ENCODE measurements at regions not wholly inside any gene's neighbourhood (a gene's known extent, or its start where the extent isn't known, plus 50 kb on each side); places are given as distances from the start of the nearest gene placed in this dataset.

DNA sequence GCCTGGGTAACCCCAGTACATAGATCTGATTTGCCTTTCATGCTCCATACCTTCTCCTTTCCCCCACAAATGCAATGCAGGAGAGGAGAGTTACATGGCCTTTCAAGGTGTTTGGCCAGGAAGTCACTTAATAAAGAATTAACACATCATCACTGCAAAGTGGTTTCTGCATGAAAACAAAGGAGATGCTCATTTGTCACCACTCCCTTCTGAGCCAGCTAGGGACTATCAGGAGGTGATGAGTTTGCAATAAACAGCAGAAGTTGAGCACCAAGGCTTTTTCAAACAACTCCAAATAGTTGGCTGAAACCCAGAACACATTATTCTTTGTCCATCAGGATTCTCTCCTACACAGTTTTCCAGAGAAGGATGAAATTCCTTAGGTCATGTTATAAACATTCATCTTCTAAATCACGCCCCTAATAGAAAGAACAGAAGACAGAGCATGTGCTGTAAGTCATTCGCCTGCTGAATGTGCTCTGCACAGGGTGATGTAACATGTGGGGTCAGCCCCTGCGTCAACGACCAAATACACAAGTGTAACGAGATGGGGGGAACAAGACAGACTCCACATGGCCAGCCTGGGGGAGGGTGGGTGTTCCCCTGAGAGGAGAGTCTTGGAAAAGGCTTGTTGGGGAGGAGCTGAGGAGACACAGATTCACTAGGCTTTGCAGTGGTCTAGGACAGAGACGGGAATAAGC is 87.3 kb upstream of the RMDN2 start:
- H3K36me3 ChIP-seq (ENCODE audit: control insufficient read depth in 2 of 3, insufficient read depth in 3 of 3, low read length in 3 of 3): no peaks in the 10 kb centered on the region
- TF ChIP-seq, protein P1, sequence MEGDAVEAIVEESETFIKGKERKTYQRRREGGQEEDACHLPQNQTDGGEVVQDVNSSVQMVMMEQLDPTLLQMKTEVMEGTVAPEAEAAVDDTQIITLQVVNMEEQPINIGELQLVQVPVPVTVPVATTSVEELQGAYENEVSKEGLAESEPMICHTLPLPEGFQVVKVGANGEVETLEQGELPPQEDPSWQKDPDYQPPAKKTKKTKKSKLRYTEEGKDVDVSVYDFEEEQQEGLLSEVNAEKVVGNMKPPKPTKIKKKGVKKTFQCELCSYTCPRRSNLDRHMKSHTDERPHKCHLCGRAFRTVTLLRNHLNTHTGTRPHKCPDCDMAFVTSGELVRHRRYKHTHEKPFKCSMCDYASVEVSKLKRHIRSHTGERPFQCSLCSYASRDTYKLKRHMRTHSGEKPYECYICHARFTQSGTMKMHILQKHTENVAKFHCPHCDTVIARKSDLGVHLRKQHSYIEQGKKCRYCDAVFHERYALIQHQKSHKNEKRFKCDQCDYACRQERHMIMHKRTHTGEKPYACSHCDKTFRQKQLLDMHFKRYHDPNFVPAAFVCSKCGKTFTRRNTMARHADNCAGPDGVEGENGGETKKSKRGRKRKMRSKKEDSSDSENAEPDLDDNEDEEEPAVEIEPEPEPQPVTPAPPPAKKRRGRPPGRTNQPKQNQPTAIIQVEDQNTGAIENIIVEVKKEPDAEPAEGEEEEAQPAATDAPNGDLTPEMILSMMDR (IDR thresholded peaks at IDR 0.05; ENCODE audit: borderline replicate concordance, extremely low read depth, insufficient read depth): no peak
- H3K27ac ChIP-seq (ENCODE audit: low read depth in 2 of 2, low read length in 2 of 2): no peak overlapping the region
- intact Hi-C loops (cut with DNase I): no loop called here
- FAIRE-seq (no peak), DNase-seq (peak; percentile 65 to 95 (median 71))
- H3K4me3 ChIP-seq (ENCODE audit: low read length in 3 of 3): no peak overlapping the region
- peaks cover 0 to 2% (median 0%) of the 10 kb centered on the region in 3 donors for H3K9me3 ChIP-seq (ENCODE audit: control insufficient read depth in 2 of 3, insufficient read depth in 1 of 3, low read length in 3 of 3)
- no peaks in the 10 kb centered on the region for H3K27me3 ChIP-seq (ENCODE audit: control insufficient read depth, insufficient read depth, low read length)
- H3K9ac ChIP-seq (ENCODE audit: low read length in 3 of 3): no peak overlapping the region
- H3K4me1 ChIP-seq (ENCODE audit: control insufficient read depth in 2 of 3, insufficient read depth in 2 of 3, low read depth in 1 of 3, low read length in 3 of 3): no peaks in the 10 kb centered on the region

DNA sequence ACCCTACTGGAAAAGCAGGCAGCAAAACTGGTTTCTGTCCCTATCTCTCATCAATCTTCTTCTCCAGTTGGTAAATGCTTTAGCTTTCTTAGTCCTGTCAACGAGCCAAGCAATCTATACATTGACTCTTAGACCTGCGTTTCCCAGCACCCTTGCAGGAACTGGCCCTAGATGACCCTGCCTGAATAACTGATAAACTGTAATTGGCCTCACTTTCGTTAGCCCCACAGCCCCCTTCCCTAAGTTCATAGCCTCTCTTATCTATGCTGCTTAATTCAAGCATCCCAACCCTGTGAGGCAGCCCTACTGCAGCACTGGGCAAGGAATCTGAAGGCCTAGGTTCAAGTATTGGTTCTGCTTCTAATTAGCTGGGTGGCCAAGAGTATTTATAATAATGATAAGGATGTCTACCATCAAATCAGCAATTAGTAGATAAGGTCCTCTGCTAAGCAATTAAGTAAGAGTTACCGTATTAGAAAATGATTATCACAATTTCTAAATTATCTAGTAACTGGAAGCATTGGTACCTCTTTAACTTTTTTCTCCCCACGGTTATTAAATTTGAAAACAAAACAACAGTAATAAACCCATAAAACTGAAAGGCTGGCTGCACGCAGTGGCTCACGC is 86.4 kb upstream of the RMDN2 start:
- FAIRE-seq (no peak), DNase-seq (no peak)
- intact Hi-C loops (cut with DNase I): no loop called here
- H3K9me3 ChIP-seq (ENCODE audit: control insufficient read depth in 2 of 3, insufficient read depth in 1 of 3, low read length in 3 of 3): peaks cover 0 to 2% (median 0%) of the 10 kb centered on the region in 3 donors
- H3K27me3 ChIP-seq (ENCODE audit: control insufficient read depth, insufficient read depth, low read length): no peaks in the 10 kb centered on the region
- no peak overlapping the region for H3K9ac ChIP-seq (ENCODE audit: low read length in 3 of 3)
- H3K36me3 ChIP-seq (ENCODE audit: control insufficient read depth in 2 of 3, insufficient read depth in 3 of 3, low read length in 3 of 3): no peaks in the 10 kb centered on the region
- no peaks in the 10 kb centered on the region for H3K4me1 ChIP-seq (ENCODE audit: control insufficient read depth in 2 of 3, insufficient read depth in 2 of 3, low read depth in 1 of 3, low read length in 3 of 3)
- H3K27ac ChIP-seq (ENCODE audit: low read depth in 2 of 2, low read length in 2 of 2): peak overlapping the region in 1 of 2 donors; percentile 13
- H3K4me3 ChIP-seq (ENCODE audit: low read length in 3 of 3): no peak overlapping the region
- TF ChIP-seq, protein P1 (IDR thresholded peaks at IDR 0.05; ENCODE audit: borderline replicate concordance, extremely low read depth, insufficient read depth): no peak

DNA sequence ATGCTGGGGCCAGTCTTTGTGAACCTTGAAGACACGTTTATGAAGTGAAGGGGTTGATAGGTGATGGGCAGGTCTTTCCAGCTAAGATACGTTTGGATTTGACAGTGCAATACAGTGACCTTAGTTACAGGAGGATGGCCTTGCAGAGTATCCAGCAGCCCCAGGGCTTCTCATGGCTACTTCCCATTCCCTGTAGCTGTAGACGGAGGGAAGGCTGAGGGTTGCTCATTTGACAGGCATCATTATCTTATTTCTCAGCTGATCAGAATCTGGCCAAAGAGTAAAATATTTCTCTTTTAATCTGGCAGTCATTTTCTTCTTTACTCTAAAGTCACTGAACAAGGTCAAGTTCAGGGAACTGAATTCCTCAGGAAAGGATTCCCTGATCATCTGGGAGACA is 85.1 kb upstream of the RMDN2 start:
- no peaks in the 10 kb centered on the region for H3K36me3 ChIP-seq (ENCODE audit: control insufficient read depth in 2 of 3, insufficient read depth in 3 of 3, low read length in 3 of 3)
- no peaks in the 10 kb centered on the region for H3K4me1 ChIP-seq (ENCODE audit: control insufficient read depth in 2 of 3, insufficient read depth in 2 of 3, low read depth in 1 of 3, low read length in 3 of 3)
- intact Hi-C loops (cut with DNase I): no loop called here
- no peak for FAIRE-seq
- no peak for DNase-seq
- H3K27ac ChIP-seq (ENCODE audit: low read depth in 2 of 2, low read length in 2 of 2): no peak overlapping the region
- TF ChIP-seq, protein P1 (IDR thresholded peaks at IDR 0.05; ENCODE audit: borderline replicate concordance, extremely low read depth, insufficient read depth): no peak
- no peak overlapping the region for H3K4me3 ChIP-seq (ENCODE audit: low read length in 3 of 3)
- H3K27me3 ChIP-seq (ENCODE audit: control insufficient read depth, insufficient read depth, low read length): no peaks in the 10 kb centered on the region
- H3K9me3 ChIP-seq (ENCODE audit: control insufficient read depth in 2 of 3, insufficient read depth in 1 of 3, low read length in 3 of 3): peaks cover 0 to 2% (median 0%) of the 10 kb centered on the region in 3 donors
- H3K9ac ChIP-seq (ENCODE audit: low read length in 3 of 3): no peak overlapping the region

Data from kidney (tissue), 13 donors.